SJSA1 (cell line): ENCODE measurements at regions not wholly inside any gene's neighbourhood (a gene's known extent, or its start where the extent isn't known, plus 50 kb on each side); places are given as distances from the start of the nearest gene placed in this dataset.

Source experiments
- DNase-seq, 2 experiments: peaks; one replicate each; pipeline ENCODE4 v3.0.0-alpha.2; 2015 to 2020; ENCODE audit warnings: low spot score in 2 of 2, low read depth in 1 of 2
- H3K27ac ChIP-seq: fragments of 250-450 bp; sonication (Bioruptor Pico); 2 replicates; pipeline ENCODE4 v1.5.1; 2020; ENCODE audit warnings: mild to moderate bottlenecking, moderate library complexity
- H3K27me3 ChIP-seq: fragments of 250-450 bp; sonication (Bioruptor Pico); replicated peaks from 2 replicates; pipeline ENCODE4 v1.5.1; 2020; ENCODE audit warnings: mild to moderate bottlenecking, moderate library complexity
- H3K36me3 ChIP-seq: fragments of 250-450 bp; sonication (Bioruptor Pico); 2 replicates; pipeline ENCODE4 v1.5.1; 2020; ENCODE audit warnings: mild to moderate bottlenecking
- H3K4me1 ChIP-seq: fragments of 250-450 bp; sonication (Bioruptor Pico); replicated peaks from 2 replicates; pipeline ENCODE4 v1.6.1; 2021; ENCODE audit warnings: mild to moderate bottlenecking
- H3K4me3 ChIP-seq: fragments of 250-450 bp; sonication (Bioruptor Pico); 2 replicates; pipeline ENCODE4 v1.5.1; 2020; ENCODE audit warnings: mild to moderate bottlenecking
- H3K9me3 ChIP-seq: fragments of 250-450 bp; sonication (Bioruptor Pico); replicated peaks from 2 replicates; pipeline ENCODE4 v1.5.1; 2020; ENCODE audit warnings: mild to moderate bottlenecking

- Histone ChIP-seq H3K9me3 (no peaks in the 10 kb centered on the region; the same call in 1 of the 2 replicates), H3K4me1 (no peaks in the 10 kb centered on the region), H3K36me3 (no peaks in the 10 kb centered on the region), H3K27me3 (no peaks in the 10 kb centered on the region), H3K27ac (no peak overlapping the region), H3K4me3 (no peak overlapping the region)
- no peak for DNase-seq
Observed at GRCh38 chr13:104466016-104466415, 1399.8 kb upstream of the SLC10A2 start.

GRCh38 chr13:104461049-104461448 lies 1394.8 kb upstream of the SLC10A2 start:
- no peaks in the 10 kb centered on the region; the same call in 1 of the 2 replicates for H3K9me3 ChIP-seq
- no peak for DNase-seq
- no peak overlapping the region for H3K27ac ChIP-seq
- no peaks in the 10 kb centered on the region for H3K36me3 ChIP-seq
- H3K4me1 ChIP-seq: no peaks in the 10 kb centered on the region
- no peaks in the 10 kb centered on the region for H3K27me3 ChIP-seq
- H3K4me3 ChIP-seq: no peak overlapping the region

DNA sequence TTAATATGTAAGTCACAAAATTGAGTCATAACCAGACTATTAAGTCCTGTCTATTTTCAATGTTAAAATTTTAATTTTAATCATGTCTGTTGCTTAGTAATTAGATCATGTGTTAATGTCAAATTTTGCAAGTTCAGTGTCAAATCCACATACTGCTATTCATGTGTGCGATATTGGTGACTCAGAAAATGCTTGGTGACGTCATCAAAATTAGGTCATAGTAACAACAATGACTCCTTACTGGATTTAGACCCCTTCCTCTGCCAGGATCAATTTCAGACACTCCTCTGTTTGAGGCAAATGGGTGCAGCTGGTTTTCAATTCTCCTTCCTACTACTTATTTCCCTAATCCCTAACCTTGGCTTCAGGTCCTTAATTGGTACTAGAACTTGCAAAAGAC lies 1394.3 kb upstream of the SLC10A2 start:
- no peak for DNase-seq

DNA sequence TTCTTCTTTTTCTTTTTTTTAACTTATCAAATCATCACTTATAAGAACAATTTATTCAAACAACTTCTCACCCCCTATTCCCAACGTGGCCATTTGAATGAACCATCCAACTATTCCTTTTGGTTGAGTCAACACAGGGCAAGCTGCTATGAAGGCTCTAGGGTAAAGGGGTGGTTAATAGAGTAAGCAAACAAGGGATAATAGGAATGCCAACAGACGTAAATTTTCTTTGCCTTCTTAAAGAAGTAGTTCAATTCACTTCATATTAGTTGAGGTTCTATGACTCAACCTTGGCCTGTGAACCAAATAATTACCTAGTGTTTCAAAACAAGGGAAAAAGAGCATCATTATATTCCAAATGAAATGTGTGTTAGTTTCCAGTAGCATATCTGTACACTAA lies 1383.8 kb upstream of the SLC10A2 start:
- H3K4me3 ChIP-seq: no peak overlapping the region
- no peak overlapping the region for H3K27ac ChIP-seq
- DNase-seq: no peak
- no peaks in the 10 kb centered on the region for H3K4me1 ChIP-seq
- H3K36me3 ChIP-seq: no peaks in the 10 kb centered on the region
- no peaks in the 10 kb centered on the region for H3K9me3 ChIP-seq
- H3K27me3 ChIP-seq: no peaks in the 10 kb centered on the region

More for the DNA sequence above, 1394.3 kb upstream of the SLC10A2 start:
- H3K4me3 ChIP-seq: no peak overlapping the region
- no peaks in the 10 kb centered on the region for H3K27me3 ChIP-seq
- H3K4me1 ChIP-seq: no peaks in the 10 kb centered on the region
- H3K27ac ChIP-seq: no peak overlapping the region
- H3K36me3 ChIP-seq: no peaks in the 10 kb centered on the region
- H3K9me3 ChIP-seq: no peaks in the 10 kb centered on the region; the same call in 1 of the 2 replicates

DNA sequence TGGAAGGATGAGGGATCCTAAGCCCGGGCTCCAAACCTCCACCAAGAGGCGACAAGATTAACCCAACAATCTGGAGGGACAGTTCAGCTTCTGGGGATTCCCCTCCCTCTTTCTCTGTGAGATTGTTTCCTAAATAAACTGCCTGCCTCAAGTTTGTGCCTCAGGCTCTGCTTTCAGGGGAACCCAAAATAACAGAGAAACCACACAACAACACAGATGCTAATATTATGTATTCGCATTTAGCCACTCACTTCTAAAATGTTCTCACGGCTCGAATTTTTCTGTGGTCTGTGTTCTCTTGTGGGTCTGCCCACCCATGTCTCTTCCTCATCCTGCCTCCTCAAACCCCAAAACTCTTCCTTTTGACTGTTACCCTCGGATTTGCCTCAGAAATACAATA lies 1381.1 kb upstream of the SLC10A2 start:
- Histone ChIP-seq H3K36me3 (no peaks in the 10 kb centered on the region), H3K27ac (no peak overlapping the region), H3K9me3 (no peaks in the 10 kb centered on the region), H3K27me3 (no peaks in the 10 kb centered on the region), H3K4me1 (no peaks in the 10 kb centered on the region), H3K4me3 (no peak overlapping the region)
- DNase-seq: no peak

DNA sequence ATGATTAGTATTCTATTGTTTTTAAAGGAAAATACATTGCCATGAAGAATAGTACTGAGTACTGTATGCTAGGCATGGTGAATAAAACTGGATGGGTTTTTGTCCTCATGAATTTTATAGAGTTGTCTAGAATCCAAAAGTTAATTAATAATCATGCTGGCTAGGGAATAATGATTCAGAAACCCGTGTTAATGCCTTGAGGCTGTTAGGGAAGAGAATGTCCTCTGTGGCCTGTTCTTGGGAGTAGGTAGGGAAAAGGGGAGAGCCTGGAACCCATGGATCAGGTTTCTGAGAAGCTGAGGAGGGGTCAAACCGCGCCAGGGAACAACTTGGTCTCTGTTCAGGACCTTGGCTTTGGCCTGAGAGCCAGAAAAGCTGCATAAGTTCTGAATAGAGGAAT lies 1376.3 kb upstream of the SLC10A2 start:
- H3K36me3 ChIP-seq: no peaks in the 10 kb centered on the region
- H3K4me3 ChIP-seq: no peak overlapping the region
- DNase-seq: no peak
- H3K9me3 ChIP-seq: no peaks in the 10 kb centered on the region
- H3K4me1 ChIP-seq: no peaks in the 10 kb centered on the region
- H3K27me3 ChIP-seq: no peaks in the 10 kb centered on the region
- H3K27ac ChIP-seq: no peak overlapping the region

DNA sequence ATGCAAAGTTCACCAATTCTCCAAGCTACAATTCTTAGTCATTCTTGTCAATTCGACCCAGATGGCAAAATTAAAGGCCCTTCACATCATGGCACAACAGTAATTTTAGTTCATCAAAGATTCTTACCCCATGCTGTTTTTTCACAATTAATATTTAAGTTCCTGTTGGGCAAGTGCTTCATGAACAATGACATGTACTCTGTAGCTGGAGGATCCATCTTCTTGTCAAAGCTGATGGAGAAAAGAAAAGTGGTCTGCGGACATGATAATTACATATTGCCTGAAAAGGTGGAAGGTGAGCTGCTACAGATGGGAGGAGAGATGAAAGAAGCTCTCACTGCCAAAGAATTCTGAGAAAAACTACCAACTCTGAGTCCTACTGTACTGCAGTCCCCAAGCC lies 1370.3 kb upstream of the SLC10A2 start:
- Histone ChIP-seq H3K27ac (no peak overlapping the region), H3K36me3 (no peaks in the 10 kb centered on the region), H3K4me3 (no peak overlapping the region), H3K4me1 (no peaks in the 10 kb centered on the region), H3K9me3 (no peaks in the 10 kb centered on the region), H3K27me3 (no peaks in the 10 kb centered on the region)
- DNase-seq: no peak

DNA sequence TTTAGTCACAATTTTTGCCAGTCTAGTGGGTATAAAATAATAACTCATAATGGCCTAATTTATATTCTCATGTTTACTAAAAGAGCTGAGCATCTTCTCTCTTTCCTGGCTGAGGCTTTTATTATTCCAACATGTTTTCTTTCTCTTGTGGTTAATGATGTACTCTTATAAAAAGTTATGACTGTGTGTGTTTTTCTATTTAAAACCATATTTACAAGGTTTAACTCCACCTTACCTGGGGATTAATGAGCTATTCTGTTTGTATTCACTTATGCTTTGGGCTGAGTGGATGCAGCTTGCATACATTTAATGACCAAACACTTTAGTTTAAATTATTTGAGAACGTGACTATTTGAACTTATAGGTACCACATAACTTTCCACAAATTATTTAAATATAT lies 1365.7 kb upstream of the SLC10A2 start:
- H3K9me3 ChIP-seq: no peaks in the 10 kb centered on the region
- H3K27me3 ChIP-seq: no peaks in the 10 kb centered on the region
- H3K4me3 ChIP-seq: no peak overlapping the region
- no peaks in the 10 kb centered on the region for H3K36me3 ChIP-seq
- H3K4me1 ChIP-seq: no peaks in the 10 kb centered on the region
- no peak for DNase-seq
- no peak overlapping the region for H3K27ac ChIP-seq

DNA sequence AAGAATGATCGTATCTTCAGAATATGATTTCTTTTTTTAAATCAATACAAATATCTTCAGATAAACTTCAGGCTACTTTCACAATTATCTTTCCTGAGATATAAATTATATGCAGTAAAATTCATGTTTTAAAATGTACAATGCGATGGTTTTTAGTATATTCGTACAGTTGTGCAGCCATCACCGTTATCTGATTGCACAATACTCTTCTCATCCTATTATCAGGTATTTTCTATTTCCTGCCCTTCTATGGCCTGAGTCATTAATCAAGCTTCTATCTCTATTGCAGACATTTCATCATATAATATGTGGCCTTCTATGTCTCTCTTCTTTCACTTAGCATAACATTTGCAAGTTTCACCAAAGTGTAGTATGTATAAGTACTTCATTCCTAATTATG lies 1360.2 kb upstream of the SLC10A2 start:
- H3K27me3 ChIP-seq: no peaks in the 10 kb centered on the region
- H3K27ac ChIP-seq: no peak overlapping the region
- H3K4me3 ChIP-seq: no peak overlapping the region
- H3K9me3 ChIP-seq: no peaks in the 10 kb centered on the region
- no peaks in the 10 kb centered on the region for H3K4me1 ChIP-seq
- no peak for DNase-seq
- no peaks in the 10 kb centered on the region for H3K36me3 ChIP-seq

- Histone ChIP-seq H3K27ac (no peak overlapping the region), H3K4me1 (no peaks in the 10 kb centered on the region), H3K27me3 (no peaks in the 10 kb centered on the region), H3K4me3 (no peak overlapping the region), H3K9me3 (no peaks in the 10 kb centered on the region), H3K36me3 (no peaks in the 10 kb centered on the region)
- DNase-seq: no peak
Observed at GRCh38 chr13:104422668-104423067, 1356.5 kb upstream of the SLC10A2 start.

- no peak overlapping the region for H3K27ac ChIP-seq
- no peak for DNase-seq
- H3K27me3 ChIP-seq: no peaks in the 10 kb centered on the region
- no peaks in the 10 kb centered on the region for H3K4me1 ChIP-seq
- no peaks in the 10 kb centered on the region for H3K9me3 ChIP-seq
- H3K4me3 ChIP-seq: no peak overlapping the region
- no peaks in the 10 kb centered on the region for H3K36me3 ChIP-seq
Observed at GRCh38 chr13:104416973-104417372, 1350.8 kb upstream of the SLC10A2 start.

DNA sequence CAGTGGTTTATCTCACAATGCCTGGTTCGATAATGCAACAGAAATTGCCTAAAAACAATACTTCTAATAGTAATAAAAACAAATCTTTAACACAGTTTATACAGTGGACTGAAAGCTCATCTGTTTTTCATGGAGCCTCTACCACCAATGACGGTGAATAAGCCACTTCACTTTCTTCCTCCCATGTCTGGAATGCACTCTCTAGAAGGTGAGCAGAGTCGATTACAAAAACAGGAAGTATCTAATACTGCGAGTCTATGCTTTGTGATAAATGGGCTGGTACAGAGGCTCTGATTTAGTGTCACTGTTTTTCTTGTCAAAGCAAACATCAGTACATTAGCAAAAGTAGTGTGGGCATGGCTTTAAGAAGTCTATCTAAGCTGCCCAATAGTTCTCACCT lies 1348.6 kb upstream of the SLC10A2 start:
- Histone ChIP-seq H3K27me3 (no peaks in the 10 kb centered on the region), H3K36me3 (no peaks in the 10 kb centered on the region), H3K27ac (no peak overlapping the region), H3K4me1 (no peaks in the 10 kb centered on the region), H3K4me3 (no peak overlapping the region), H3K9me3 (no peaks in the 10 kb centered on the region)
- DNase-seq: no peak

- DNase-seq: no peak
- Histone ChIP-seq H3K4me3 (no peak overlapping the region), H3K27ac (no peak overlapping the region), H3K9me3 (no peaks in the 10 kb centered on the region), H3K27me3 (no peaks in the 10 kb centered on the region), H3K4me1 (no peaks in the 10 kb centered on the region), H3K36me3 (no peaks in the 10 kb centered on the region)
Observed at GRCh38 chr13:104414181-104414580, 1348.0 kb upstream of the SLC10A2 start.

DNA sequence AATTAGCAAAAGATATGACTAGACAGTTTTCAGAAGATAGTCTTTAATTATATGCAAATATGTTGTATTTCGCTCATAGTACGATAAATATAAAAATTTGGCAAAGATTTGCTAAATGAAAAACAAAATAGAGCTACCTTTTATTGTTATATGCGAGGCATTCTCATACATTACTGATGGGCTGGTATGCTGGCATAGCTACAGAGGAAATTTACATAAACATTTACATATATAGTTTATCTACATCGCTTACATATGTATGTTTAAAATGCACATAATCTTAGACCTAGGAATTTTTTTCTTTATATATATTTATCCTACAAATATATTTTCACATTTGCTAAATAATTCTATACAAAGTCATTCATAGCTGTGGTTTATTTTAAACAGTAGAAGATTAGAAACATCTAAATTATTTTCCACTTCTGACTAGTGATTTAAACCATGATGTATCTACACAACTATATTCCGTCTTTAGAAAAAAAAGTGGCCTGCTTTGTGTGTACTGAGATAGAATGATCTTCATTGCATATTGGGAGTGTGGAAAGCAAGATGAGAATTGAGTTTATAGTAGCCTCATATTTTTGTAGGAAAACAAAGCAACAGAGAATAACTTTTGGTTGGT lies 1345.0 kb upstream of the SLC10A2 start:
- no peak for DNase-seq
- no peaks in the 10 kb centered on the region for H3K4me1 ChIP-seq
- H3K9me3 ChIP-seq: no peaks in the 10 kb centered on the region
- no peak overlapping the region for H3K27ac ChIP-seq
- no peaks in the 10 kb centered on the region for H3K36me3 ChIP-seq
- H3K4me3 ChIP-seq: no peak overlapping the region
- H3K27me3 ChIP-seq: no peaks in the 10 kb centered on the region

- H3K4me1 ChIP-seq: no peaks in the 10 kb centered on the region
- no peaks in the 10 kb centered on the region for H3K9me3 ChIP-seq
- no peaks in the 10 kb centered on the region for H3K36me3 ChIP-seq
- no peak for DNase-seq
- H3K27ac ChIP-seq: no peak overlapping the region
- no peak overlapping the region for H3K4me3 ChIP-seq
- no peaks in the 10 kb centered on the region for H3K27me3 ChIP-seq
Observed at GRCh38 chr13:104408733-104409132, 1342.5 kb upstream of the SLC10A2 start.
